ENCODE measurements at regions not wholly inside any gene's neighbourhood (a gene's known extent, or its start where the extent isn't known, plus 50 kb on each side); places are given as distances from the start of the nearest gene placed in this dataset.

- Histone ChIP-seq H3K9me3 (ENCODE audit: low read depth) (no peaks in the 10 kb centered on the region), H3K4me3 (no peak overlapping the region), H3K36me3 (replicated peaks; ENCODE audit: insufficient read depth, low read depth) (no peaks in the 10 kb centered on the region), H3K27me3 (no peaks in the 10 kb centered on the region), H3K4me2 (no peak overlapping the region), H2AFZ (no peak overlapping the region), H3K27ac (no peak overlapping the region), H4K20me1 (ENCODE audit: insufficient read depth, poor library complexity, severe bottlenecking) (no peaks in the 10 kb centered on the region), H3K79me2 (no peaks in the 10 kb centered on the region), H3K9me2 (replicated peaks; ENCODE audit: insufficient read depth) (no peaks in the 10 kb centered on the region), H3K4me1 (ENCODE audit: insufficient read depth) (no peaks in the 10 kb centered on the region)
- 79% methylated on average over 6 of the region's 6 CpGs for WGBS (ENCODE audit: low lambda C conversion rate, missing lambda C conversion rate)
- no peak for DNase-seq (ENCODE audit: low spot score)
- TF ChIP-seq CTCF (IDR thresholded peaks at IDR 0.05; ENCODE audit: poor library complexity) (no peak), EZH2phosphoT487 (IDR thresholded peaks at IDR 0.05; ENCODE audit: low read depth, severe bottlenecking, unreplicated experiment) (no peak), EZH2 (IDR thresholded peaks at IDR 0.05; ENCODE audit: borderline replicate concordance) (no peak)
These were observed 1381.1 kb upstream of the SLC10A2 start for GRCh38 chr13:104447348-104447747.

- no peaks in the 10 kb centered on the region for H3K4me1 ChIP-seq (ENCODE audit: insufficient read depth)
- H3K4me2 ChIP-seq, result no peak overlapping the region
- DNase-seq (ENCODE audit: low spot score), result no peak
- H3K4me3 ChIP-seq, result no peak overlapping the region
- H2AFZ ChIP-seq, result no peak overlapping the region
- no peaks in the 10 kb centered on the region for H3K9me2 ChIP-seq (replicated peaks; ENCODE audit: insufficient read depth)
- H3K27me3 ChIP-seq, result no peaks in the 10 kb centered on the region
- H4K20me1 ChIP-seq (ENCODE audit: insufficient read depth, poor library complexity, severe bottlenecking), result no peaks in the 10 kb centered on the region
- no peaks in the 10 kb centered on the region for H3K36me3 ChIP-seq (replicated peaks; ENCODE audit: insufficient read depth, low read depth)
- H3K9me3 ChIP-seq (ENCODE audit: low read depth), result no peaks in the 10 kb centered on the region
- H3K27ac ChIP-seq, result no peak overlapping the region
- WGBS (ENCODE audit: low lambda C conversion rate, missing lambda C conversion rate), result 87% methylated on average over 3 of the region's 3 CpGs
- TF ChIP-seq EZH2 (IDR thresholded peaks at IDR 0.05; ENCODE audit: borderline replicate concordance), result no peak
- TF ChIP-seq CTCF (IDR thresholded peaks at IDR 0.05; ENCODE audit: poor library complexity), result no peak
- TF ChIP-seq EZH2phosphoT487 (IDR thresholded peaks at IDR 0.05; ENCODE audit: low read depth, severe bottlenecking, unreplicated experiment), result no peak
- H3K79me2 ChIP-seq, result no peaks in the 10 kb centered on the region
These were observed 1376.3 kb upstream of the SLC10A2 start for GRCh38 chr13:104442536-104442935.

- Histone ChIP-seq H3K79me2 (no peaks in the 10 kb centered on the region), H3K4me3 (no peak overlapping the region), H3K9me3 (ENCODE audit: low read depth) (no peaks in the 10 kb centered on the region), H3K36me3 (replicated peaks; ENCODE audit: insufficient read depth, low read depth) (no peaks in the 10 kb centered on the region), H3K9me2 (replicated peaks; ENCODE audit: insufficient read depth) (no peaks in the 10 kb centered on the region), H3K27ac (no peak overlapping the region), H4K20me1 (ENCODE audit: insufficient read depth, poor library complexity, severe bottlenecking) (no peaks in the 10 kb centered on the region), H3K4me1 (ENCODE audit: insufficient read depth) (no peaks in the 10 kb centered on the region), H2AFZ (no peak overlapping the region), H3K27me3 (no peaks in the 10 kb centered on the region), H3K4me2 (no peak overlapping the region)
- TF ChIP-seq EZH2phosphoT487 (IDR thresholded peaks at IDR 0.05; ENCODE audit: low read depth, severe bottlenecking, unreplicated experiment), result no peak
- no peak for TF ChIP-seq EZH2 (IDR thresholded peaks at IDR 0.05; ENCODE audit: borderline replicate concordance)
- no peak for TF ChIP-seq CTCF (IDR thresholded peaks at IDR 0.05; ENCODE audit: poor library complexity)
- DNase-seq (ENCODE audit: low spot score), result no peak
- WGBS (ENCODE audit: low lambda C conversion rate, missing lambda C conversion rate), result 84% methylated on average over 2 of the region's 2 CpGs
These were observed 1370.3 kb upstream of the SLC10A2 start for GRCh38 chr13:104436555-104436954.

GRCh38 chr13:104431895-104432294, 1365.7 kb upstream of the SLC10A2 start:
- 92% methylated on average over 1 of the region's 1 CpG for WGBS (ENCODE audit: low lambda C conversion rate, missing lambda C conversion rate)
- Histone ChIP-seq H3K36me3 (replicated peaks; ENCODE audit: insufficient read depth, low read depth) (no peaks in the 10 kb centered on the region), H3K27me3 (no peaks in the 10 kb centered on the region), H4K20me1 (ENCODE audit: insufficient read depth, poor library complexity, severe bottlenecking) (no peaks in the 10 kb centered on the region), H3K4me1 (ENCODE audit: insufficient read depth) (no peaks in the 10 kb centered on the region), H3K27ac (no peak overlapping the region), H2AFZ (no peak overlapping the region), H3K4me3 (no peak overlapping the region), H3K4me2 (no peak overlapping the region), H3K9me3 (ENCODE audit: low read depth) (no peaks in the 10 kb centered on the region), H3K79me2 (no peaks in the 10 kb centered on the region), H3K9me2 (replicated peaks; ENCODE audit: insufficient read depth) (no peaks in the 10 kb centered on the region)
- DNase-seq (ENCODE audit: low spot score), result no peak
- TF ChIP-seq EZH2 (IDR thresholded peaks at IDR 0.05; ENCODE audit: borderline replicate concordance) (no peak), EZH2phosphoT487 (IDR thresholded peaks at IDR 0.05; ENCODE audit: low read depth, severe bottlenecking, unreplicated experiment) (no peak), CTCF (IDR thresholded peaks at IDR 0.05; ENCODE audit: poor library complexity) (no peak)

All from hepatocyte (in vitro differentiated cells).